ENCODE measurements at regions not wholly inside any gene's neighbourhood (a gene's known extent, or its start where the extent isn't known, plus 50 kb on each side); places are given as distances from the start of the nearest gene placed in this dataset.
A peak's percentile ranks its signal among the peaks of the same experiment; 100 is the strongest.
"Not testable (repeated sequence)": the region's sequence is repeated elsewhere in the genome, so short reads cannot be mapped to it uniquely, and the experiment has no call there.

GRCh38 chr22:22346401-22347107 lies 102.0 kb downstream of the VPREB1 start:
- DNase-seq: no peak

GRCh38 chr22:22348127-22348814 lies 103.7 kb downstream of the VPREB1 start:
- no peak for DNase-seq

- no peak for DNase-seq
Measured at GRCh38 chr22:22348815-22349454, 104.3 kb downstream of the VPREB1 start.

GRCh38 chr22:22349455-22349836 lies 104.9 kb downstream of the VPREB1 start:
- no peak for DNase-seq

GRCh38 chr22:22351366-22351765 lies 106.8 kb downstream of the VPREB1 start:
- no peak for DNase-seq

- no peak for DNase-seq
Measured at GRCh38 chr22:22352371-22352999, 107.9 kb downstream of the VPREB1 start.

GRCh38 chr22:22355096-22355834 lies 110.7 kb downstream of the VPREB1 start:
- DNase-seq: no peak

- DNase-seq: peak; percentile 44
Measured at GRCh38 chr22:22357024-22357883, 112.7 kb downstream of the VPREB1 start.

GRCh38 chr22:22358152-22358551 lies 113.6 kb downstream of the VPREB1 start:
- no peak for DNase-seq

- DNase-seq: no peak
Measured at GRCh38 chr22:22358686-22359085, 114.1 kb downstream of the VPREB1 start.

- DNase-seq: no peak
Measured at GRCh38 chr22:22359465-22359864, 114.9 kb downstream of the VPREB1 start.

GRCh38 chr22:22360014-22360413 lies 115.4 kb downstream of the VPREB1 start:
- DNase-seq: no peak

- DNase-seq: no peak
Measured at GRCh38 chr22:22362311-22362710, 117.7 kb downstream of the VPREB1 start.

- no peak for DNase-seq
Measured at GRCh38 chr22:22362936-22363335, 118.3 kb downstream of the VPREB1 start.

- DNase-seq: no peak
Measured at GRCh38 chr22:22364207-22364606, 119.6 kb downstream of the VPREB1 start.

- DNase-seq: no peak
Measured at GRCh38 chr22:22366537-22366936, 122.0 kb downstream of the VPREB1 start.

GRCh38 chr22:22368516-22368915 lies 123.9 kb downstream of the VPREB1 start:
- DNase-seq: no peak

GRCh38 chr22:22369219-22369963 lies 124.8 kb downstream of the VPREB1 start:
- not testable (repeated sequence) for DNase-seq

GRCh38 chr22:22369964-22370270 lies 125.3 kb downstream of the VPREB1 start:
- no peak for DNase-seq

GRCh38 chr22:22371031-22371541 lies 126.5 kb downstream of the VPREB1 start:
- DNase-seq: no peak

- DNase-seq: no peak
Measured at GRCh38 chr22:22372086-22372485, 127.5 kb downstream of the VPREB1 start.
